ENCODE measurements at regions not wholly inside any gene's neighbourhood (a gene's known extent, or its start where the extent isn't known, plus 50 kb on each side); places are given as distances from the start of the nearest gene placed in this dataset.
"Not testable (repeated sequence)": the region's sequence is repeated elsewhere in the genome, so short reads cannot be mapped to it uniquely, and the experiment has no call there.

DNA sequence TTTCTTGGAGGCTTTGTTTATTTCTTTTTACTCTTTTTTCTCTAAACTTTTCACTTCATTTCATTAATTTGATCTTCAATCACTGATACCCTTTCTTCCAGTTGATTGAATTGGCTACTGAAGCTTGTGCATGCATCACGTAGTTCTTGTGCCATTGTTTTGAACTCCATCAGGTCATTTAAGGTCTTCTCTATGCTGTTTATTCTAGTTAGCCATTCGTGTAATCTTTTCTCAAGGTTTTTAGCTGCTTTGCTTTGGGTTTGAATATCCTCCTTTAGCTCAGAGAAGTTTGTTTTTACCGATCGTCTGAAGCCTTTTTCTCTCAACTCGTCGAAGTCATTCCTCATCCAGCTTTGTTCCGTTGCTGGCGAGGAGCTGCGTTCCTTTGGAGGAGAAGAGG lies 189.9 kb downstream of the TTC6 start:
- not testable (repeated sequence) for DNase-seq (ENCODE audit: low read depth in 3 of 3)

DNA sequence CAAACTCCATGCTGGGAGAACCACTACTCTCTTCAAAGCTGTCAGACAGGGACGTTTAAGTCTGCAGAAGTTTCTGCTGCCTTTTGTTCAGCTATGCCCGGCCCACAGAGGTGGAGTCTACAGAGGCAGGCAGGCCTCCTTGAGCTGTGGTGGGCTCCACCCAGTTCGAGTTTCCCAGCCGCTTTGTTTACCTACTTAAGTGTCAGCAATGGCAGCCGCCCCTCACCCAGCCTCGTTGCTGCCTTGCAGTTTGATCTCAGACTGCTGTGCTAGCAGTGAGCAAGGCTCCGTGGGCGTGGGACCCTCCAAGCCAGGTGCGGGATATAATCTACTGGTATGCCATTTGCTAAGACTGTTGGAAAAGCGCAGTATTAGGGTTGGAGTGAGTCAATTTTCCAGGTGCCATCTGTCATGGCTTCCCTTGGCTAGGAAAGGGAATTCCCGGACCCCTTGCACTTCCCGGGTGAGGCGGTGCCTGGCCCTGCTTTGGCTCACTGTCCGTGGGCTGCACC lies 190.7 kb downstream of the TTC6 start:
- DNase-seq (ENCODE audit: low read depth in 3 of 3): not testable (repeated sequence)

- no peak for DNase-seq (ENCODE audit: low read depth in 3 of 3)
These were observed 192.6 kb downstream of the TTC6 start for GRCh38 chr14:37787879-37788494.

DNA sequence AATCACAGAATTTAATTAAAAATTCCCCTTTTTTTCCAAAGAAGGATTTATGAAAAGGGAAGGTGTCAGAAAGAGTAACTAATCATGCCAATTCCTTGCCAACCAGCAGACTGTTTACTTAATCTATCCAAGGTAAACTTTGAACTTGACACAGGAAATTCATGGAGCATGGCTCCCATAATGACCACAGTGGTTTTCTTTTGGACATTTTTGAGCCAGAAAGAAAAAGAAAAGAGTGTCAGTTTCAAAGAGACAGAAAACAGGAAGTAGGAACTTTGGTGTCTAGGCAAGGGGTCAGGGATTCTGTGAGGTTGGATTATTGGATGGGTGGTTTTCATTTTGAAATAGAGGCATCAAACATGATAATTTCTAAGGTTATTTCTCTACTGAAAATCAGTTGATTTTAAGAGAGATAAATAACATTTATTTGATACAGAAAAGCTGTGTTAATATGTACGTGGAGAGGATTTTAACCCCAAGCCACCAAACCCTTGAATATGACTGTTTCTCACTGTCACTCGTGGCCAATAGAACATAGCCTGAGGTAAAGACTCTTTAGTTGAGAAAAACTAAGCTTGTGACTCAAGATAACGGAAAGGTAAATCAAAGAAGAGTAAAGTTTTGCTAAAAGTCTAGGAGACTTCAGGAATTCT lies 196.1 kb downstream of the TTC6 start:
- DNase-seq (ENCODE audit: low read depth in 3 of 3): no peak

- DNase-seq (ENCODE audit: low read depth in 3 of 3): no peak
These were observed 196.7 kb downstream of the TTC6 start for GRCh38 chr14:37792124-37792523.

- no peak for DNase-seq (ENCODE audit: low read depth in 3 of 3)
These were observed 201.4 kb downstream of the TTC6 start for GRCh38 chr14:37796703-37797416.

DNA sequence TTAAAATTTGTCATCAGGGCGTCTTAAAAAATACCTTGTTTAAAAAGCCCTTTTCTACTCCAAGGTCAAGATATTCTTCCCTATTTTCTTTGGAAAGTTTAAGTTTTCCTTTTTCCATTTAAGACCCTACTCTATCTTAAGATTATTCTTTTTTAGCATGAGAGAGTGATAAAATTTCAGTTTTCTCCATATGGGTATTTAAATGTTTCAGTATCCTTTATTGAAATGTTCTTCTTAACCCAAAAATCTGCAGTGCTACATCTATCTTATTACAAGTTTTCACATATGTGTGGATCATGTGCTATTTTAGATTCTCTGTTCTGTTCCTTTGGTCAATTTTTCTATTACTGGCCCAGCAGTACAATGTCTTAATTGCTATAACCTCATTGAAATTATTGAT lies 202.2 kb downstream of the TTC6 start:
- DNase-seq (ENCODE audit: low read depth in 3 of 3): no peak

- no peak for DNase-seq (ENCODE audit: low read depth in 3 of 3)
These were observed 212.3 kb downstream of the TTC6 start for GRCh38 chr14:37807722-37808121.

DNA sequence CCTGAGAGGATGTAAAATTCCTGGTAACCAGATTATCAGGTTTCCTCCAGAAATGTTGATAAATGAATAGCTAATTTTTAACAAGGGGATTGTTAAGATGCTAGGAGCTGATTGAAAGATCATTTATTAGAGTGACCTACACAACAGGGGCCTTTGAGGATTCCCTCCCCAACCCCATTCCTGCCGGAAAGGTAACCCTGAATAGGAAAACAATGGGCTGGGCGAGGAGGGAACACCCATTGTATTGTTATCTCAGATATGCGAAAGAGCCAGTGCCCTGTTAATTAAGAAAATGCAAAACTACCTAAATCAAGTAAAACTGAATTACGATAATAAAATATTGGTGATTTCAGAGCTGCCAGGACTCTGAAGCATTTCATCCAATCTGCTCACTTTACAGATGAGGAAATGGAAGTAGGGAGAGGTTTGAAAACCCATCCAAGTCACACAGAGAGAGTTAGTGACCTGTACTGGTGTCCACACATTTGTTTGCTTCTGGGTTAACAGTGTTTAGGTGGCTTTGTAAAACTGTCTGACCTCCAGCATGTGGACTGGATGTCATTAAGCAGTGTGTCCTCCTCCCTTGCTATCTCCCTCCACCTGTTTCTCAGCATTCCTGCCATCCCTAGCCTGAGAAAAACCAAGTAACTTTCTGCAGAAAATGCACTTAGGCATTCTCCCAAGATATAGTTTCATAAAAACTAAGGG lies 214.8 kb downstream of the TTC6 start:
- DNase-seq (ENCODE audit: low read depth in 3 of 3): no peak

DNA sequence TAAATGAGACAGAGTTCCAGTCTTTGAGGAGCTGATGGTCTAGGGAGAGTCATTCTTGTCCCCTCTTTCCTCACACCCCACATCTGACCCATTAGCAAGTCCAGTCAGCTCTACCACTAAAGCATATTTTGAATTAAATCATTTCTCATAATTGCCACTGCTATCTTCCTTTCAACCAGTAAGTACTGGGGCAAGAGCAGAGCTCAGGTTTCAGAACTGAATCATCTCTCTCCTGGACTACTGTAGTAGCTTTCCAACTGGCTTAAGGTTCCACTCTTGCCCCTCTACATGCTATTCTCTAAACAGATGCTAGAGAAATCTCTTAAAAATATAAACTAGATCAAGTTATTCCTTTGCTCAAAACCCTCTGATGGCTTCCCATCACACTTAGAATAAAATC lies 218.3 kb downstream of the TTC6 start:
- DNase-seq (ENCODE audit: low read depth in 3 of 3): no peak

DNA sequence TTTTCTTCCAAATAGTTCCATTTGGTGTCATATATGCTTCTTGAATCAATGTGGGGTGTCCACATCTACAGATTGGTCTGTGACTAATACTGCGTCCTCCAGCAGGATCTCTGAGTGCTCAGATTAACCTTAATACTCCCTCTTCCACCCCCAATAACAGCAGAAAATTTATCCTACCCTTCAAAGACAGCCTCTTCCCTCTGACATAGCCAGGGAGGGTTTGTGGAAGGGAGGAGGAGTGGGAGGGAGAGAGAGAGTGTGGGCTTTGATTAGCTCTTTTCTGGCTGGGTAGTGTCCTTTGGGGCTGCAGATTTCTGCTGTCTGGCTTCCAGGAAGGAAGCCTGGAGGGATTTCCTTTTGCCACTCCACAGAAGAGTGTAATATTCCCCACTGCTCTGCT lies 220.7 kb downstream of the TTC6 start:
- DNase-seq (ENCODE audit: low read depth in 3 of 3): no peak

DNA sequence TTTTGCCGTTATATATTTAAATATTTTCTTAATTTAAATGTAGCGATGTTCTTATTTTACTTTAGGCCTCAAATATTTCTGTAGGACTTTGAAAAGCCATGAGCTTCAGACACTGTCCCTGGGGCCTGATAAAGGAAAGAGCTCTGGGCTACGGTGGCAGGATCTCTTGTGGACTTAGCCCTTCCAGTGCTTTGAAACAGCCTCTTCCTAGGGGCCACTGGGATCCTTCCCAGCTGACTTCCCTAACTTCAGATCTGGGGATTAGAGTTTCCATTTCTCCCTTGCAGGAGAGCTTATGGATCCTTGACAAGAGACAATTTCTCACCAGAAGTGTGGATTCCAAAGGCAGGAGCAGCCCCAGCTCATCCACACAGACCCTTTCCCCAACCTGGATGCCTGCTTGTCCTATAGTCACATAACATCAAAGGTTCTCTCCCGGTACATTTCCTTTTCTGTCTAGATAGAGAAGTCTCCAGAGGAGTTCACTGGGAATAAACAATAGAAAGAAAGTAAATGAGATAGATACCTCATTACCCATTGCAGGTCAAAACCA lies 221.4 kb downstream of the TTC6 start:
- no peak for DNase-seq (ENCODE audit: low read depth in 3 of 3)

DNA sequence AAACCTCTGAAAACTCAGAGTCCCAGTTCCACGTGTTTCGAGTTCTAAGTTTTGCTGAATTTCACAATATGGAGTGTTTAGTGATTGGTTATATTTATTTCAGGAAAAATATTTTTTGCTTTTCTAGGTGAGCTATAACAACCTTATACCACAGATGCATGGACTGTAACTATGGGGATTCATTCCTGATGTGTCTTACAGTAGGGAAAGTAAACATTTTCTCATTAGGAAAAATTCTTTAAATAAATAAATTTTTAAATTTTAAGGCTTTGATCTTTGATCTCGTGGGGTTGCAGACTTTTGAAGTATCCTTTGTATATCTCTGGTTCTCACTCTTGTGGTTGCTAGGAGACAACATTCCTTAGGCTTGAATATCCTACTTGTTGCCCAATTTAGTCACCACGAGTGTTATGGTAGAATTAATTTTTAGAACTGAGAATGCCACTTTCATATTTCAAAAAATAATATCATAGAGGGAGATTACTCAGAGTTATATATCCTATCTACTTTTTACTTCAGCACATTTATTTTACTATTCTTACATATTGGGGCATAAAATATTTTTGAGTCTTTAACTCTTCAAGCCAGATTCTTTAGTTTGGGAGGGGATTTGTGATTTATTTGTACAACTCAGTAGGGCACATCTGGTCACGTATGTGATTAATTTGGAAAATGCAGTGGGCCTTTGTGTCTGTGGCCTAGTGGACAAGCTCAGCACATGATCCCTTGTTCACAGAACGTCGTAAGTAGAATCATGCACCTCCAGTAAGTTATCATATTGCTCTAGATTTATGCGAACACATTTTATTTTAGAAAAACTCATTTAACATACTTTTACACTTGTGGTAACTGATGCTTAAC lies 224.0 kb downstream of the TTC6 start:
- DNase-seq (ENCODE audit: low read depth in 3 of 3): no peak

- DNase-seq (ENCODE audit: low read depth in 3 of 3): not testable (repeated sequence)
These were observed 225.4 kb downstream of the TTC6 start for GRCh38 chr14:37820810-37821209.

GRCh38 chr14:37824939-37825712 lies 229.7 kb downstream of the TTC6 start:
- DNase-seq (ENCODE audit: low read depth in 3 of 3): no peak

DNA sequence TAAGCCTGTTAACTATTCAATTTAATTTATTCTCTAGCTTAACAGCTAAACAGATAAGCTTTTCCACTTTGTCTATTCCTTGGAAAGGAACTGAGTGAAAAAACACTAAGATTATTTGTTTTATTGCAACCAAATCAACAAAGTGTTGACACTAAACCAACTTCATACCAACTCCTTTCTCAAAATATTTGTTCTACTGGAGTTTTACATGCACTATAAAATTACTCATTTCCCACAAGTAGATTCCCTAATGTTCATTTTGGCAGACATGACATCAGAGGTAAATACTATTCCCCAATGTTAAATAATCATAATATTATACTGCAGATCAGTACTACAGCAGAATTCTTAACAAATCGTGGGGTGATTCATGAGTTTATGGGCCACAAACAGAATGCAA lies 231.4 kb downstream of the TTC6 start:
- DNase-seq (ENCODE audit: low read depth in 3 of 3): no peak

- DNase-seq (ENCODE audit: low read depth in 3 of 3): no peak
These were observed 234.8 kb downstream of the TTC6 start for GRCh38 chr14:37830271-37830670.

GRCh38 chr14:37834275-37834674 lies 238.8 kb downstream of the TTC6 start:
- DNase-seq (ENCODE audit: low read depth in 3 of 3): no peak

DNA sequence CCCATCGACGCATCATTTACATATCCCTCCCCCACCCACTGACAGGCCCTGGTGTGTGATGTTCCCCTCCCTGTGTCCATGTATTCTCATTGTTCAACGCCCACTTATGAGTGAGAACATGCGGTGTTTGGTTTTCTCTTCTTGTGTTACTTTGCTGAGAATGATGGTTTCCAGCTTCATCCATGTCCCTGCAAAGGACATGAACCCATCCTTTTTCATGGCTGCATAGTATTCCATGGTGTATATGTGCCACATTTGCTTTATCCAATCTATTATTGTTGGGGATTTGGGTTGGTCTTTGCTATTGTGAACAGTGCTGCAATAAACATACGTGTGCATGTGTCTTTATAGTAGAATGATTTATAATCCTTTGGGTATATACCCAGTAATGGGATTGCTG lies 243.3 kb downstream of the TTC6 start:
- DNase-seq (ENCODE audit: low read depth in 3 of 3): not testable (repeated sequence)

DNA sequence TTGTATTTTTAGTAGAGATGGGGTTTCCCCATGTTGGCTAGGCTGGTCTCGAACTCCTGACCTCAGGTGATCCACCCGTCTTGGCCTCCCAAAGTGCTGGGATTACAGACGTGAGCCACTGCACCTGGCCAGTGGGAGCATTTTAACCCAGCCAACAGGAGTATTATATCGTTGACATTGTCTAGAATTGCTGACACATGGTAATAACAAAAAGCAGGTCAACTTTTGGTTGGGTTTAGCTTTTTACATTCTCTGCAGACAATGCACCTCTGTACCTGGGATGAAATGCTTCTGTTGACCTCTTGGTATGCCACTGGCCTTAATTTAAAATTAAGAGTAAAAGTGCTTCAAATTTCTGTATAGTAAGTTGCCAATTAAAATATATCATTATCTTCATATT lies 245.6 kb downstream of the TTC6 start:
- not testable (repeated sequence) for DNase-seq (ENCODE audit: low read depth in 3 of 3)
